Fibroblast of skin of right quadriceps (primary cell): ENCODE measurements at regions not wholly inside any gene's neighbourhood (a gene's known extent, or its start where the extent isn't known, plus 50 kb on each side); places are given as distances from the start of the nearest gene placed in this dataset.
"Not testable (repeated sequence)": the region's sequence is repeated elsewhere in the genome, so short reads cannot be mapped to it uniquely, and the experiment has no call there.

Experiments used
- DNase-seq: peaks from one replicate; pipeline ENCODE4 v3.0.0-alpha.2; 2013

- no peak for DNase-seq
Measured at GRCh38 chr3:160047876-160048275, 59.2 kb downstream of the IL12A start.

GRCh38 chr3:160049038-160049437 lies 60.4 kb downstream of the IL12A start:
- no peak for DNase-seq

GRCh38 chr3:160049565-160049964 lies 60.9 kb downstream of the IL12A start:
- no peak for DNase-seq

GRCh38 chr3:160049988-160050387 lies 61.4 kb downstream of the IL12A start:
- DNase-seq: no peak

- DNase-seq: peak; percentile 17
Measured at GRCh38 chr3:160052385-160053047, 63.9 kb downstream of the IL12A start.

GRCh38 chr3:160053048-160053391 lies 64.4 kb downstream of the IL12A start:
- DNase-seq: no peak

- not testable (repeated sequence) for DNase-seq
Measured at GRCh38 chr3:160054862-160055261, 66.2 kb downstream of the IL12A start.

- no peak for DNase-seq
Measured at GRCh38 chr3:160055659-160056058, 67.0 kb downstream of the IL12A start.

GRCh38 chr3:160057331-160057730 lies 68.7 kb downstream of the IL12A start:
- no peak for DNase-seq

- DNase-seq: no peak
Measured at GRCh38 chr3:160060409-160061027, 71.9 kb downstream of the IL12A start.

- DNase-seq: no peak
Measured at GRCh38 chr3:160061525-160061924, 72.9 kb downstream of the IL12A start.

- DNase-seq: no peak
Measured at GRCh38 chr3:160065282-160065681, 76.6 kb downstream of the IL12A start.

- DNase-seq: no peak
Measured at GRCh38 chr3:160065786-160066185, 77.2 kb downstream of the IL12A start.

- DNase-seq: no peak
Measured at GRCh38 chr3:160069986-160070385, 81.4 kb downstream of the IL12A start.

GRCh38 chr3:160076519-160076918 lies 87.9 kb downstream of the IL12A start:
- DNase-seq: no peak

GRCh38 chr3:160078533-160078932 lies 89.9 kb downstream of the IL12A start:
- DNase-seq: no peak

- DNase-seq: no peak
Measured at GRCh38 chr3:160081958-160082533, 93.4 kb downstream of the IL12A start.

- no peak for DNase-seq
Measured at GRCh38 chr3:160084998-160085397, 96.4 kb downstream of the IL12A start.

GRCh38 chr3:160088492-160089137 lies 100.0 kb downstream of the IL12A start:
- DNase-seq: no peak

- no peak for DNase-seq
Measured at GRCh38 chr3:160090653-160091052, 102.0 kb downstream of the IL12A start.

- no peak for DNase-seq
Measured at GRCh38 chr3:160091441-160091840, 102.8 kb downstream of the IL12A start.

- DNase-seq: no peak
Measured at GRCh38 chr3:160092760-160093159, 104.1 kb downstream of the IL12A start.

- DNase-seq: no peak
Measured at GRCh38 chr3:160094562-160094961, 105.9 kb downstream of the IL12A start.

- DNase-seq: no peak
Measured at GRCh38 chr3:160097478-160097877, 108.8 kb downstream of the IL12A start.
